ENCODE measurements at regions not wholly inside any gene's neighbourhood (a gene's known extent, or its start where the extent isn't known, plus 50 kb on each side); places are given as distances from the start of the nearest gene placed in this dataset.

GRCh38 chr1:195637539-195637938 lies 970.7 kb downstream of the KCNT2 start:
- BruUV-seq (replicated peaks) = no TSS peak
- Mint-ChIP-seq H3K4me1 (ENCODE audit: insufficient read depth, unreplicated experiment) (no peaks in the 10 kb centered on the region), H3K9me3 (ENCODE audit: unreplicated experiment) (no peaks in the 10 kb centered on the region), H3K27ac (ENCODE audit: low read depth, unreplicated experiment) (no peak overlapping the region), H3K36me3 (ENCODE audit: insufficient read depth, unreplicated experiment) (no peaks in the 10 kb centered on the region), H3K4me3 (ENCODE audit: unreplicated experiment) (no peak overlapping the region), H3K27me3 (ENCODE audit: insufficient read depth, unreplicated experiment) (no peaks in the 10 kb centered on the region)
- TF ChIP-seq CTCF (IDR thresholded peaks at IDR 0.05; ENCODE audit: unreplicated experiment) = no peak
- CTCF ChIA-PET = no interaction called here
- intact Hi-C loops (cut with micrococcal nuclease) = no loop called here
- DNase-seq (ENCODE audit: unreplicated experiment) = no peak
- POLR2A ChIA-PET = no interaction called here

GRCh38 chr1:195618287-195618686 lies 990.0 kb downstream of the KCNT2 start:
- DNase-seq (ENCODE audit: unreplicated experiment) = no peak
- intact Hi-C loops (cut with micrococcal nuclease) = no loop called here
- ChIA-PET POLR2A (no interaction called here), CTCF (no interaction called here)
- H3K9me3 Mint-ChIP-seq (ENCODE audit: unreplicated experiment) = peaks cover 15% of the 10 kb centered on the region
- H3K27ac Mint-ChIP-seq (ENCODE audit: low read depth, unreplicated experiment) = no peak overlapping the region
- BruUV-seq (replicated peaks) = no TSS peak
- no peak for TF ChIP-seq CTCF (IDR thresholded peaks at IDR 0.05; ENCODE audit: unreplicated experiment)
- H3K27me3 Mint-ChIP-seq (ENCODE audit: insufficient read depth, unreplicated experiment) = no peaks in the 10 kb centered on the region
- H3K36me3 Mint-ChIP-seq (ENCODE audit: insufficient read depth, unreplicated experiment) = no peaks in the 10 kb centered on the region
- H3K4me3 Mint-ChIP-seq (ENCODE audit: unreplicated experiment) = no peak overlapping the region
- H3K4me1 Mint-ChIP-seq (ENCODE audit: insufficient read depth, unreplicated experiment) = no peaks in the 10 kb centered on the region

- intact Hi-C loops (cut with micrococcal nuclease) = no loop called here
- POLR2A ChIA-PET = no interaction called here
- H3K27ac Mint-ChIP-seq (ENCODE audit: low read depth, unreplicated experiment) = no peak overlapping the region
- no peak overlapping the region for H3K4me3 Mint-ChIP-seq (ENCODE audit: unreplicated experiment)
- CTCF ChIA-PET = interaction anchor here (0.5 kb wide), 1 partner anchor 193 kb away, joined by 3 read pairs; no protein-coding TSS in a partner anchor
- no TSS peak for BruUV-seq (replicated peaks)
- no peaks in the 10 kb centered on the region for H3K27me3 Mint-ChIP-seq (ENCODE audit: insufficient read depth, unreplicated experiment)
- DNase-seq (ENCODE audit: unreplicated experiment) = no peak
- no peaks in the 10 kb centered on the region for H3K4me1 Mint-ChIP-seq (ENCODE audit: insufficient read depth, unreplicated experiment)
- no peak for TF ChIP-seq CTCF (IDR thresholded peaks at IDR 0.05; ENCODE audit: unreplicated experiment)
- H3K36me3 Mint-ChIP-seq (ENCODE audit: insufficient read depth, unreplicated experiment) = no peaks in the 10 kb centered on the region
- peaks cover 6% of the 10 kb centered on the region for H3K9me3 Mint-ChIP-seq (ENCODE audit: unreplicated experiment)
These were observed 991.1 kb downstream of the KCNT2 start for GRCh38 chr1:195617106-195617505.

- no peaks in the 10 kb centered on the region for H3K27me3 Mint-ChIP-seq (ENCODE audit: insufficient read depth, unreplicated experiment)
- DNase-seq (ENCODE audit: unreplicated experiment) = no peak
- ChIA-PET CTCF (interaction anchor here (0.6 to 1.0 kb wide), 2 partner anchors 10 to 106 kb away, joined by 3 read pairs; no protein-coding TSS in a partner anchor), POLR2A (no interaction called here)
- peaks cover 9% of the 10 kb centered on the region for H3K4me1 Mint-ChIP-seq (ENCODE audit: insufficient read depth, unreplicated experiment)
- H3K27ac Mint-ChIP-seq (ENCODE audit: low read depth, unreplicated experiment) = no peak overlapping the region
- intact Hi-C loops (cut with micrococcal nuclease) = no loop called here
- H3K36me3 Mint-ChIP-seq (ENCODE audit: insufficient read depth, unreplicated experiment) = no peaks in the 10 kb centered on the region
- BruUV-seq (replicated peaks) = no TSS peak
- peaks cover 4% of the 10 kb centered on the region for H3K9me3 Mint-ChIP-seq (ENCODE audit: unreplicated experiment)
- no peak overlapping the region for H3K4me3 Mint-ChIP-seq (ENCODE audit: unreplicated experiment)
- peak; percentile 22 for TF ChIP-seq CTCF (IDR thresholded peaks at IDR 0.05; ENCODE audit: unreplicated experiment)
These were observed 999.4 kb downstream of the KCNT2 start for GRCh38 chr1:195608883-195609282.
